Endodermal cell (in vitro differentiated cells): ENCODE measurements at regions not wholly inside any gene's neighbourhood (a gene's known extent, or its start where the extent isn't known, plus 50 kb on each side); places are given as distances from the start of the nearest gene placed in this dataset.

Experiments used
- DNase-seq: peaks from one replicate; pipeline ENCODE4 v3.0.0-alpha.2; 2017
- H3K27ac ChIP-seq: 2 replicates; pipeline ENCODE4 v1.5.1; 2013; ENCODE audit warnings: mild to moderate bottlenecking, low read depth, low read length, moderate library complexity
- H3K27me3 ChIP-seq: 2 replicates; pipeline ENCODE4 v1.6.1; 2013; ENCODE audit warnings: mild to moderate bottlenecking, low read length, moderate library complexity; ENCODE audit not compliant: insufficient read depth, control insufficient read depth, poor library complexity, severe bottlenecking
- H3K36me3 ChIP-seq: 2 replicates; pipeline ENCODE4 v1.7.0; 2013; ENCODE audit warnings: mild to moderate bottlenecking, low read length, moderate library complexity; ENCODE audit not compliant: control insufficient read depth, insufficient read depth
- H3K4me1 ChIP-seq: one replicate; pipeline ENCODE4 v1.7.0; 2013; ENCODE audit warnings: low read length; ENCODE audit not compliant: control insufficient read depth, insufficient read depth
- H3K4me3 ChIP-seq: 2 replicates; pipeline ENCODE4 v1.5.1; 2013; ENCODE audit warnings: mild to moderate bottlenecking, low read length, moderate library complexity
- H3K9ac ChIP-seq: 2 replicates; pipeline ENCODE4 v1.6.1; 2013; ENCODE audit warnings: mild to moderate bottlenecking, low read length, moderate library complexity; ENCODE audit not compliant: poor library complexity, severe bottlenecking; ENCODE audit errors: extremely low read depth
- H3K9me3 ChIP-seq: 2 replicates; pipeline ENCODE4 v1.6.1; 2013; ENCODE audit warnings: mild to moderate bottlenecking, low read length, moderate library complexity; ENCODE audit not compliant: control insufficient read depth
- H3K27ac Mint-ChIP-seq: 2 replicates; pipeline ENCODE4 v1.8.0; 2020; ENCODE audit warnings: mixed read lengths
- H3K27me3 Mint-ChIP-seq: 2 replicates; pipeline ENCODE4 v1.8.0; 2021; ENCODE audit warnings: mild to moderate bottlenecking, mixed read lengths; ENCODE audit not compliant: insufficient read depth
- H3K36me3 Mint-ChIP-seq: 2 replicates; pipeline ENCODE4 v1.8.0; 2020; ENCODE audit warnings: low read depth, mixed read lengths
- H3K4me1 Mint-ChIP-seq: 2 replicates; pipeline ENCODE4 v1.8.0; 2020; ENCODE audit warnings: mixed read lengths
- H3K4me3 Mint-ChIP-seq: 2 replicates; pipeline ENCODE4 v1.8.0; 2020; ENCODE audit warnings: mild to moderate bottlenecking, moderate library complexity, mixed read lengths
- H3K9me3 Mint-ChIP-seq: 2 replicates; pipeline ENCODE4 v1.8.0; 2020; ENCODE audit warnings: mild to moderate bottlenecking, mixed read lengths
- WGBS, 2 experiments: methylation state at CpG; one replicate each; pipeline versions ENCODE4 v1.1.5 to v1.1.7; 2013; ENCODE audit warnings: missing lambda C conversion rate in 2 of 2, mixed read lengths in 1 of 2; ENCODE audit not compliant: insufficient coverage in 1 of 2, insufficient read length in 1 of 2; 5-methylcytosine and 5-hydroxymethylcytosine counted together
- TF ChIP-seq, protein P1 (sequence below): fragments of 200-600 bp; sonication (generic); conservative IDR thresholded peaks from 2 replicates; pipeline ENCODE4 v1.5.0; 2021; ENCODE audit warnings: antibody characterized with exemption, mild to moderate bottlenecking

DNA sequence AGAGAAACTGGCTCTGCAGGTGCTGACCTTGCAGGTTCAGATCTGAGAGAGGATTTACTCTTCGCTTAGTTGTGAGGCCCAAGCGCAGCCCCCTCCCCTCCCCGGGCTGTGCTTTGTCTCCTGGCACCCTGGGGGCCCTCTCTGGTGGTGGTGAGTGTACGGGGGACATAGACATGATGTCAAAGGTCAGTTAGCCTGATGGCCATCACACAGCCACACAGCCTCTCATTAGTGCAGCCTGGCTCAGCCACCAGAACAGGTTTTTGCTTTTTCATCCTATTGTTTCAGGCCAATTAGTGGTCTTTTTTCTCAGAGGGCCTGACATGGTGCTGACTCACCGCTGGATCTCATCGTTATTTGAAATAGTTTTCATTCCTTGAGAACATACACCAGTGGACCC is 437.9 kb downstream of the AACS start:
- Mint-ChIP-seq H3K4me1 (peaks cover 20% of the 10 kb centered on the region), H3K36me3 (no peaks in the 10 kb centered on the region), H3K27me3 (no peaks in the 10 kb centered on the region), H3K9me3 (no peaks in the 10 kb centered on the region), H3K4me3 (no peak overlapping the region), H3K27ac (no peak overlapping the region)
- no peaks in the 10 kb centered on the region for H3K36me3 ChIP-seq
- no peak for DNase-seq
- no peaks in the 10 kb centered on the region for H3K4me1 ChIP-seq
- H3K27me3 ChIP-seq: no peaks in the 10 kb centered on the region
- H3K9ac ChIP-seq: no peak overlapping the region
- H3K9me3 ChIP-seq: no peaks in the 10 kb centered on the region
- TF ChIP-seq, protein P1, sequence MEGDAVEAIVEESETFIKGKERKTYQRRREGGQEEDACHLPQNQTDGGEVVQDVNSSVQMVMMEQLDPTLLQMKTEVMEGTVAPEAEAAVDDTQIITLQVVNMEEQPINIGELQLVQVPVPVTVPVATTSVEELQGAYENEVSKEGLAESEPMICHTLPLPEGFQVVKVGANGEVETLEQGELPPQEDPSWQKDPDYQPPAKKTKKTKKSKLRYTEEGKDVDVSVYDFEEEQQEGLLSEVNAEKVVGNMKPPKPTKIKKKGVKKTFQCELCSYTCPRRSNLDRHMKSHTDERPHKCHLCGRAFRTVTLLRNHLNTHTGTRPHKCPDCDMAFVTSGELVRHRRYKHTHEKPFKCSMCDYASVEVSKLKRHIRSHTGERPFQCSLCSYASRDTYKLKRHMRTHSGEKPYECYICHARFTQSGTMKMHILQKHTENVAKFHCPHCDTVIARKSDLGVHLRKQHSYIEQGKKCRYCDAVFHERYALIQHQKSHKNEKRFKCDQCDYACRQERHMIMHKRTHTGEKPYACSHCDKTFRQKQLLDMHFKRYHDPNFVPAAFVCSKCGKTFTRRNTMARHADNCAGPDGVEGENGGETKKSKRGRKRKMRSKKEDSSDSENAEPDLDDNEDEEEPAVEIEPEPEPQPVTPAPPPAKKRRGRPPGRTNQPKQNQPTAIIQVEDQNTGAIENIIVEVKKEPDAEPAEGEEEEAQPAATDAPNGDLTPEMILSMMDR: no peak
- no peak overlapping the region for H3K4me3 ChIP-seq
- no peak overlapping the region for H3K27ac ChIP-seq
- WGBS, 2 experiments: 75 to 89% methylated on average over 2 to 6 of the region's 6 CpGs

DNA sequence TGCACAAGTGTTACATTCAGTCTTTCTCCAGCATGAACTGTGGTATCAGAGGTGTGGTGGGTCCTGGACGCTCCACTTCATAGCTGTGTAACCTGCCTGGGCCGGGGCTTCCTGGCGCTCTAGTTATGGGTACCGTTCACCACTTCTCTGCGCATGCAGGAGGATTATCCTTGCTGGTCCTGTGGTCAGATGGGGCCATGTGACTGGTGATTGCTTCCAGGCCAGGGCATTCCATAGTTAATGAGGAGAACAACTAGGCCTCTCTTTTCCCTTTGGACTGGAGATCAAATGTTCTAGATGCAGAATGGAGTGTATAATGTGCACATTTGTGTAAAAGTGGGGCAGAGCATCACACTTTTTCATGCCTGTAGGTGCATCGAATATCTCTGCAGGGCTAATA is 444.0 kb downstream of the AACS start:
- Histone ChIP-seq H3K9me3 (no peaks in the 10 kb centered on the region), H3K36me3 (no peaks in the 10 kb centered on the region), H3K27me3 (no peaks in the 10 kb centered on the region), H3K4me1 (no peaks in the 10 kb centered on the region), H3K27ac (no peak overlapping the region), H3K4me3 (no peak overlapping the region), H3K9ac (no peak overlapping the region)
- TF ChIP-seq, protein P1: no peak
- Mint-ChIP-seq H3K4me1 (peaks cover 1% of the 10 kb centered on the region), H3K27ac (no peak overlapping the region), H3K27me3 (no peaks in the 10 kb centered on the region), H3K9me3 (no peaks in the 10 kb centered on the region), H3K4me3 (no peak overlapping the region), H3K36me3 (no peaks in the 10 kb centered on the region)
- no peak for DNase-seq
- WGBS, 2 experiments: 90 to 94% methylated on average over 3 to 6 of the region's 6 CpGs

DNA sequence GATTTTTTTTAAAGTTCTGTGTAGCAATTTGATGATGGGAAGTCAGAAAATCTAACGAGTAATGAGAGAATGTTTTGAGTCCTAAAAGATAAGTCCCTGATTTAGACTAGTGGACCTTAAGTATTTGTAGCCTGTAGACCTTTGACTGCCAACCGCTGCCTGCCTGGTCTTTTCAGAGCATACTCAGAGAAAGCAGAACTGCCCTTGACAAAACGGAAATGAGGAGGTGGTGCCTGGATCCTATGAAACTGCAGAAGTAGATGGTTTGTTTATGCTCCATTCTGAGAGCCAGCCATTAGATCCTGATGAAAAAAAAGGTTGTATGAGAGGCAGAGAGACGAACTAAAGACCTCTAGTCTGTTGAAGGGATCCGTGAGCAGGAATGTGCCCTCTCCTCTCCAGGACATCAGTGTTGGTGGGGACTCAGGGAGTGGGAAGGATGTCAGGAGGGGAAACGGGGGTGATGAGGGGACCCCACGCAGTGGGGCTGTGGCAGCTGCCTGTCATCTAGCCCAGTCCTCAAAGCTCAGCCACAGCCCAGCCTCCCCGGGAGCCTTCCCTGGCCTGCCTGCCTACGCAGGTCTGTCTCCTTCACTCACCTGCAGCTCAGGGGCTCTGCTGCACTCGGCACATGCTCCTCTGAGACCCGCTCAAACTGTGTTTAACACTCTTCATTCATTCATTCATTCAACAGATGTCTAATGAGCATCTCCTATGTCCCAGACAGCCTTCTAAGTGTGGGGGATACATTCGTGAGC is 447.5 kb downstream of the AACS start:
- H3K27ac Mint-ChIP-seq: no peak overlapping the region
- H3K9ac ChIP-seq: no peak overlapping the region
- no peaks in the 10 kb centered on the region for H3K36me3 Mint-ChIP-seq
- no peaks in the 10 kb centered on the region for H3K27me3 ChIP-seq
- H3K4me3 Mint-ChIP-seq: no peak overlapping the region
- no peaks in the 10 kb centered on the region for H3K36me3 ChIP-seq
- no peaks in the 10 kb centered on the region for H3K9me3 ChIP-seq
- no peak overlapping the region for H3K4me3 ChIP-seq
- no peaks in the 10 kb centered on the region for H3K9me3 Mint-ChIP-seq
- H3K27ac ChIP-seq: no peak overlapping the region
- H3K4me1 ChIP-seq: no peaks in the 10 kb centered on the region
- no peaks in the 10 kb centered on the region for H3K27me3 Mint-ChIP-seq
- TF ChIP-seq, protein P1: no peak
- DNase-seq: no peak
- WGBS, 2 experiments: 86 to 89% methylated on average over 10 of the region's 12 CpGs
- H3K4me1 Mint-ChIP-seq: no peaks in the 10 kb centered on the region
